ENCODE measurements at regions not wholly inside any gene's neighbourhood (a gene's known extent, or its start where the extent isn't known, plus 50 kb on each side); places are given as distances from the start of the nearest gene placed in this dataset.
"Not testable (repeated sequence)": the region's sequence is repeated elsewhere in the genome, so short reads cannot be mapped to it uniquely, and the experiment has no call there.

GRCh38 chr15:59783774-59784520, 94.8 kb upstream of the BNIP2 start:
- not testable (repeated sequence) for DNase-seq (ENCODE audit: low read depth)

GRCh38 chr15:59779110-59779509, 90.0 kb upstream of the BNIP2 start:
- DNase-seq (ENCODE audit: low read depth) = no peak

GRCh38 chr15:59764775-59765174, 75.7 kb upstream of the BNIP2 start:
- no peak for DNase-seq (ENCODE audit: low read depth)

GRCh38 chr15:59762558-59762957, 73.4 kb upstream of the BNIP2 start:
- DNase-seq (ENCODE audit: low read depth) = no peak

- not testable (repeated sequence) for DNase-seq (ENCODE audit: low read depth)
Measured at GRCh38 chr15:59760256-59760655, 71.1 kb upstream of the BNIP2 start.

GRCh38 chr15:59751552-59752413, 62.7 kb upstream of the BNIP2 start:
- DNase-seq (ENCODE audit: low read depth) = no peak

- no peak for DNase-seq (ENCODE audit: low read depth)
Measured at GRCh38 chr15:59746777-59747176, 57.7 kb upstream of the BNIP2 start.

GRCh38 chr15:59741274-59741906, 52.3 kb upstream of the BNIP2 start:
- no peak for DNase-seq (ENCODE audit: low read depth)

- no peak for DNase-seq (ENCODE audit: low read depth)
Measured at GRCh38 chr15:59739557-59740186, 50.6 kb upstream of the BNIP2 start.

Measured in stimulated activated CD8-positive, alpha-beta memory T cell treated with anti-CD3 and anti-CD28 coated beads, Interleukin-4, amount 100 ng/mL, for 24 hours (primary cell).